IPS-NIHi7 (cell line): ENCODE measurements at regions not wholly inside any gene's neighbourhood (a gene's known extent, or its start where the extent isn't known, plus 50 kb on each side); places are given as distances from the start of the nearest gene placed in this dataset.
"Not testable (repeated sequence)": the region's sequence is repeated elsewhere in the genome, so short reads cannot be mapped to it uniquely, and the experiment has no call there.

ENCODE experiments used
- DNase-seq: peaks from one replicate; pipeline ENCODE4 v3.0.0; 2012; ENCODE audit warnings: mixed read lengths; ENCODE audit errors: extremely low spot score

DNA sequence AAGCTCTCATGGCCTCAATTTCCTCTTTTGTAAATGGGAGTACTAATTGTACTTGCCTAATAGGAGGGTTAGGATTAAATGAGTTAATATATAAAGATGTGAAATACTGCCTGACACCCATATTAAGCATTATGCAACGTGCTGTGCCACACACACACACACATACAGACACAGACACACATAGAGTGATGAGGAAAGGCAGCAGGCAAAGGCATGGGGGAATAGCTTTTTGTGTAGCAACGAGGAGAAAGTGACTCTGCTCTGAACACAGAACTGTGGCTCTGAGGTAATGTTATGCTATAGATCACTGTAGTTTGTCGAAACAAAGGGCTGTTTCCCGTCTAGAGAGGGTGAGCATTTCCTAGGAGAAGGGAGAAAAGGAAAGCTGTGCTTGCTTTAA lies 233.3 kb upstream of the SLCO3A1 start:
- DNase-seq, result no peak

DNA sequence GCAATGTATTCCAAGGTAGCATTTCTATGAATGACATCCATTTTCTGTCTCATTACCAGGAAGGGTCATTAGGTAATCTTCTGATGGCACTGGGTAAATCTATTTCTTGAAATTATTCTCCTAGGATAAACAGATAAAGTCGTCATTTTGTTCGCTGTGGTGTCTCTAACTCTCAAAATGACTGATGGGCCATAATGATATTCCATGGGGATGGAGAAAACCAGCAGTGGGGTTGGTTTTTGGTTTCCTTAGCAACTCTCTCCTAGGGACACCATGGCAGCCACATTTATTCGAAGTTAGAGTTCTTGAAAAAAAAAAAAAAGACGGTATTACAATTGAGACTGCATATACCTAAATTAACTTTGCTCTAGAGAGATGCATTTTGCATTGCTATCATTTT lies 231.3 kb upstream of the SLCO3A1 start:
- DNase-seq, result no peak

DNA sequence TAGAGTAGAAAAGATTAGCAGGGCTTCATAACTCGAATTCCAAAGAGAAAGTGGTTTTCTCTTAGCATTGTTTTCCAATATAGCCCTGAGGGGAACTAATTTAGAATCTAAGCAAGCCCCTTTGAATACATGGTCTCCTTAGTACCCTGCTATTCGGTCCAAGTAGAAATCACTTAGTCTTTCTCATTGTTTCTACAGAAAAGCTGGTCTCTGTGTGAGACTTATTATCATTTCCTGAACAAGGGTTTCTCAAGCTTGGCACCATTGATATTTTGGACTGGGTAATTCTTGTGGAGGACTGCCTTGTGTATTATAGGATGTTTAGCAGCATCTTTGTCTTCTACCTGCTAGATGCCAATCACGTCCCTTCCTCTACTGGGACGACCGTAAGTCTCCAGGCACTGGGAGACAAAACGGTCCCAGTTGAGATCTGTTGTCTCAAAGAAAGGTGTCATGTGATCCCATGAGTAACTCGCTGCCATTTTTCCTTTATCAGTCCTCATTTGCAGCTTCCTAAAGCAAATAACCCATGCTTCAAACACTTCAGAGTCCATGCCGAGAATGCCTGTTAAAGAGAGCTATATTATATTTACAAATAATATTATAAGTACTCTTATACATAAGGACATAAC lies 230.7 kb upstream of the SLCO3A1 start:
- no peak for DNase-seq

DNA sequence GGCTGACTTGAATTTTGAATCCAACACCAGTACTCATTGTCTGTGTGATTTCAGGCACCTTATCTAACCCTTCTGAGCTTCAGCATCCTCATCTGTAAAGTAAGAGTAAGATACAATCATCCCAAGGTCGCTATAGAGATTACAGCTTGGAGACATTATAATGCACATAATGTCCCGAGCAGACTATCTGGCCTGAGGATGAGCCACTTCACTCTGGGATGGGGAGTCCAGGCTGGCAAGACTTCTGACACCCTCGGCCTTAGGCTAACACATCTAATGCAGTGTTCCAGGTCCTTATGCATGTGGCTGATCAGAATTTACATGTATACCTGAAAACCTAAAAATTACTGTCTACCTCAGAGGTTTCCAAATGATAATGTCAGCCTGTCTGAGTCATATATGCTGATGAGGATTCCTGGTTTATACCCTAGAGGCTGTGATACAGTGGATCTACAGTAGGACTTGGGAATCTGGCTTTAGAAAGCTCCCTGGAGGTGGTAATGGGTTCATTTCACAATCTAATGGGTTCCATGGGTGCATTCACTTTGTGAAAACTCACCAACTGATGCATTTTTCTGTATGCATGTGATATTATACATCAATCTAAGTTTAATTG lies 229.0 kb upstream of the SLCO3A1 start:
- no peak for DNase-seq

DNA sequence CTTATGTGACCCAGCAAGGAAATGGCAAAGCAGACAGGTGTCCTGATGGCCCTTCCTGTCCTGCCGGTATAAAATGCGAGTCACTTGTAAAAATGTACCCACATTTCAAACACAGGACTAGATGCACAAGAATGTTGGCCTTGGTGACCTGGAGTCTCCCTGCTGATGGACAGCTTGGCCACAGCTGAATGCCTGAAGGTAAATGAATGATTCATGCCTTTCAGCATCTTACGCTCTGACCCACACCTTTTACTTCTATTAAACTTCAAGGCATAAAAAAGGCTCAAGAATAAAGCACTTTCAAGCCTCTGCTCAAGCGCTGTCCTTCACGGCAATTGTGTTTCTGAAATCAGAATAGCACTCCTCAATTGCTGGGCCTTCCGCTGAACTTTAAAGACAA lies 228.0 kb upstream of the SLCO3A1 start:
- no peak for DNase-seq

DNA sequence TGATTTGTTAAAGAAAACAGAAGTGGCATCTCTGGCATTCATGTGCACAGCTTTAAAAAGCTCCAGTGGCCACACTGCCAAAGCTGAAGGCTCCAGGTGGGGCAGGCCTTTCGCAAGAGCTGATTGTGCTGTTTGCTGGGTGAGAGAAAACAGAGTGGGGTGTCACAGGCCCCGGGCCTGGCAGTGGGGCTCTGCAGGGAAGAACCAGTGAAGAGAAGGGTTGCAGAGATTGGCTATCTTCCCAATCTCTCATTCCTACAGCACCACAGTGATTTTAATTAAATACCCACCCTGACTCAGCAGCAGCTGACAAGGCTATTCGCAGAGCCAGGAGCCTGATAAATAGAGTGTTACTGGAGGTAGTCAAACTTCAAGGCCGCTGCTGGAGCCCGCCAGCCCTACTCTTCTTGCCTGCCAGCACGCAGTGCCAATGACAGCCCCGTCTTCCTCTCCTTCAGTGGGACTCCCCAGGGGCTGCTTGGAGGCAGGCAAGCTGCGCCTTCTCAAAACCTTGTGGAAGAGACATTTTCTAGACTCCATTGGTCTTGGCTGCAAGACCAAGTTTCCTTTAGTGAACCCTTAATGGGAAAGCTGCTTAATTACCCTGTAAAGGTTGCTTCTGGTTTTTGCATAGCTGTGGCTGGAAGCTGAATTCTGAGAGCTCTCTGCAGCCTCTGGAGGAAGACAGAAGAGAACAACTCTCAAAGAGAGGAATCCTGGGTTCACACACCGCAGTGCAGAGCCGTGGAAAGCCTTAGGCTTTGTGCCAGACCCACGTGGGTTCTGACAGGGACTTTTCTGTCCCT lies 225.8 kb upstream of the SLCO3A1 start:
- peak; percentile 21 for DNase-seq

DNA sequence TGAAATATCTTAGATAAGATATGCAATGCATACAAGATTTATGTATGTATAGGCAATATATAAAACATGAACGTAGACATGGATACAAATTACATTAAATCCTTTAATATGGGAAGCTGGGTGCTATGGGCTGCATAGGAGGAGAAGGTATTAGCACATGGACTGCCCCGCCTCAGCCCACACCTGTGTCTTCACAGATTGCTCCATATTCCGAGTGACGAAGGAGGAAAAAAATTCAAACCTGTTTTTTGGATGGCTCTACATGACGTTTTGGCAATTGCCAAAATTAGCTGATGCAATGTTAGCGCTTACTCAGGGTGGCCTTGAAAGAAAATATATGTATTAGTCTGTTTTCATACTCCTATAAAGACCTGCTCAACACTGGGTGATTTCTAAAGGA lies 223.4 kb upstream of the SLCO3A1 start:
- no peak for DNase-seq

DNA sequence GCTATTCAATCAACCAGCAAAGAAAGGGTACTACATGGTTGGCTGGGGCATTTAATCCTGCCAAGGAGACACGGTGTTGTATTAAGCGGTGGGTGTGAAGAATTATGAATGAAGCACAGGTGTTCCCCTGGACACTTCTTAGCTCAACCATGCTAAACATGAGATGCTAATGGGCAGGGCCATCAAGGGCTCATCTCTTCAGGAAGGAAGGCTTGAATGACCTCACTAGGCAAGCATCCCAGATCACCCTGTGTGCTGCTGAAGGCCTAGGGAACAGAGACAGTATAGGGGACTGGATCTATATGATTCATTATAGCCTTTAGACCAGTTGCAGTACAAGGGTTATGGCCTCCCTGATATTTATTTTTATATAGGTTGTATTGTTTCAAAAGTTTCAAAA lies 221.3 kb upstream of the SLCO3A1 start:
- DNase-seq, result no peak

DNA sequence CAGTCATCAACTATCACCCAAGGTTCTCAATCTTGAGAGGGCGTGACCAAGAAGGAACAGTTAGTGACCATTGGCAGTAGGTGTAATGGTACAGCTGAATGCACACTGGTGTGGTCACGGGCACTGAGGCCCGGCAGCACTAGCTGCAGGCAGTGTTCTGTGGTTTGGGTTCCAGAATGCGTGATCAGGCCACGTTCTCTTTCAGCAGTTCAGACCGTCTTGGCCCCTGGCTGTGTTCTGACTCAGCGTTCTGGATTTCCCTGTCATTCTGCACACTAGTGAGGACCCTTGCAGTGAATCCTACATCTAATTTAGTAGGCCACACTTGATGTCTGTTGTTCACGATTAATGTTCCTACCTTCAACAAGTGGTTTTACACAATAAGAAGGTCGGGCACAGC lies 220.5 kb upstream of the SLCO3A1 start:
- DNase-seq, result no peak

DNA sequence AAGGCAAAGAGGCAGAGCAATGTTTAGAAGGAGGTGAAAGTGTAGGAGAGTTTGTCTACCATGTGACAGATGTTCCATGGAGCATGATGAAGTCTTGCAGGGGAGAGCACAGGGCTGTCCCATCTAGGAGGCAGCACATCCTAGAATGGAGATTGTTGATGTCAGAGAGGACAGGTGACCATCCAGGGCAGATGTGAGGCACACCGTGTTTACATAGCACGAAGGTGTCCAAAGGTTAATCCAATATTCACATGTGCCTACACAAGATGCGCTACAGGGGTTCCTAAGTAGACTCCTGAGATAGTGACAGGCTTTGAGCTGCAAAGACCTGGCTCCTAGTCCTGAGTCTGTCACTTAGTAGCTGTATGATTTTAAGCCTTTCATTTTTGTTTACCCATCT lies 219.3 kb upstream of the SLCO3A1 start:
- DNase-seq, result no peak

DNA sequence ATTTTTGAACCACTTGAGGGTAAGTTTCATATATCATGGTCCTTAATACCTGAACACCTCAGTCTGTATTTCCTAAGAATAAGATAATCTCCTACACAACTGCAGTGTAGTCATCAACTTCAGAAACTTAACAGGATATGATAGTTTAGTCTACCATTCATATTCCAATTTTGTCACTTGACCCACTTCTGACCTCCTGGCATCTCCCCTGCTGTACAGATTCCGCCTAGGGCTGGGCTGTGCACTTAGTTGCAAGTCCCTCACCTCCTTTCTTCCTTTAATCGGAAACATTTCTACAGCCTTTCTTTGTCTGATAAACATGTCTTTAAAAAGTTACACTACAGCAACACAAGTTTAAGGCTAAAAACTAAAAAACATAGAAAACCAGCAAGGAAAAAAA lies 218.4 kb upstream of the SLCO3A1 start:
- no peak for DNase-seq

DNA sequence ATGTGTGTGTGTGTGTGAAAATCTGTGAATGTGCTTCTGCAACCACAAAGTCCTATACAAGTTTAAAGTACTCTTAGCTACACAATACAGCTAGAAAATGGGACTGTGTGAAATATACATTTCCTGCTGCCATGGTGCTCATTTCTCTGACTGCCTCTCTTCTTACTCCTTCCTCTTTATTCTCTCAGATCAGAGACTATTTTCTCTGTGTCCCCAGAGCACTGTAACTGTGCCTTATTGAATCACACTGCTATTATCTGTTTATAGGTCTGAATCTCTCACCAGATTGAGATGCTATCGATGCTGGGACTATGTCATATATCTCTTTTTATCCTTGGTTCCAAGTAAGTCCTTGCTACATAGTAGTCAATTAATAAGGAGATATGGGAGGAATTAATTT lies 217.9 kb upstream of the SLCO3A1 start:
- DNase-seq, result no peak

DNA sequence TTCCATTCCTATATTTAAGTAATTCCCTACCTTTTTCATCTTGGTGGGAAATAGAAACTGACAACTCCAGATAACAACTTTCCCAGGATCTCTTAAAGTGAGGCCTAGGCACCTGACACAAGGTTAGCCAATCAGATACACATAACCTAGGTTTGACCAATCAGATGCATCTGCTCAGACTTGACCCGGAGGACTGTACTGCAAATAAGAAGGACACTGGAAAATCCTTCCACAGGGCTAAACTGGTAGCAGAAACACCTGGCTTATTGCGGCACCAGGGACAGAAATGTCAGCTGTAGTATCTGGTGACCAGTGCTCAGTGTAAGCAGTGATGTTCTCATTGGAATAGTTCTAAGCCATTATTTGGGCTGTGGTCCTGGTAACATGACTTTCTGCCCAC lies 204.5 kb upstream of the SLCO3A1 start:
- no peak for DNase-seq

DNA sequence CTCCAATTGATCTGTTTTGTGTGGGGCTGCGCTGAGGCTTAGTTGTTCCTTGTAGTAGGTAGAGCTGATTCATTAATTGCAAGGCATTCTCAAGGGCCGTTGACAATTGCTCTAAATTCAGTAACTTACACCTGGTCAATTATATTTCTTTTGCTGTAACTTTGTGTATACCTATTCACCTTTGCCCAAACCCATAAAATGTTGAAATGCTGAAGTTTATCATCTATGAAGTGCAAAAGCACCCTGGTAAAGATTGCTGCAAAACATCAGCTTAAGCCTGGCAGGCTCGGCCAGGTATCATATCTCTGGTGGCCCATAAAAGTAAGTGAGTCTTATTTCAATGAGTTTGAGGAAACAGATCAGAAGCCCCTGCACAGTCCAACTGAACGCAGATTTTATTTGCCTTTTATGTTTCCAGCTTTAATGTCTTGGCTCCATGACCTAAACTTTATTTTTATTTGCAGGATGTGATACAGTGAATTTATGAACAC lies 203.6 kb upstream of the SLCO3A1 start:
- DNase-seq, result no peak

DNA sequence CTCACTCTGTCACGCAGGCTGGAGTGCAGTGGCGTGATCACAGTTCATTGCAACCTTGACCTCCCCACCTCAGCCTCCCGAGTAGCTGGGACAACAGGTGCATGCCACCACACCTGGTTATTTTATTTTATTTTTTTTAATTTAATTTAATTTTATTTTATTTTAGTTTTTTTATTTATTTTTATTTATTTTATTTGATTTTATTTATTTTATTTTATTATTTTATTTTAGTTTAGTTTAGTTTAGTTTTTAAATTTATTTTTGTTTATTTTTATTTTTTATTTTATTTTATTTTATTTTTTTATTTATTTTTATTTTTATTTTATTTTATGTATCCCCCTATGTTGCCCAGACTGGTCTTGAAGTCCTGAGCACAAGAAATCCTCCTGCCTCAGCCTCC lies 202.3 kb upstream of the SLCO3A1 start:
- DNase-seq, result no peak

DNA sequence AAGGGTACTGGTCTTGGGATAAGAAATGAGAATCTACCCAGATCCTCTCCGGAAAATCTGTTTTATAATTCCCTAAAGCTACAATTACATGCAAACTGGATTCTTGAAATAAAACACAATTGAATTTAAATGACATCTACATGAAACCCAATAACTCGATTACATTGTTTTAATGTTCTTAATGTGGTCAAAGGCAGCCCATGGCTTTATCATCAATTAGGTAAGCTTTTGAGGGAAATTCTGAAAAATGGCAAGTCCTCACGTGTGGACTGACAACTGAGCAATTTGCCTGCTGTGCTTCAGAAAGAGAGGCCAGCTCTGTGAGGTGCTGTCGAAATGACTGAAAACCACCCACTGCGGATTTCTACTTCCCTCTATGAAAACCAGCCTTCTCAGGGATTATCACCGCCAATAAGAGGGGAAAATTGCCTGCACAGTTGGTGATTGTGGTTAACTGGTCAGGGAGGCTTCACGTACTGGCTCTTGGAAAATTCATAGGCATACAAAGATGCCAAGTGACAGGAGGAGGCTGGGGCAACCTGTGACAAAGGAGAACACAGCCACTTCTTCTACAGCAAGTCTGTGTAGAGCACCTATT lies 200.8 kb upstream of the SLCO3A1 start:
- DNase-seq, result no peak

DNA sequence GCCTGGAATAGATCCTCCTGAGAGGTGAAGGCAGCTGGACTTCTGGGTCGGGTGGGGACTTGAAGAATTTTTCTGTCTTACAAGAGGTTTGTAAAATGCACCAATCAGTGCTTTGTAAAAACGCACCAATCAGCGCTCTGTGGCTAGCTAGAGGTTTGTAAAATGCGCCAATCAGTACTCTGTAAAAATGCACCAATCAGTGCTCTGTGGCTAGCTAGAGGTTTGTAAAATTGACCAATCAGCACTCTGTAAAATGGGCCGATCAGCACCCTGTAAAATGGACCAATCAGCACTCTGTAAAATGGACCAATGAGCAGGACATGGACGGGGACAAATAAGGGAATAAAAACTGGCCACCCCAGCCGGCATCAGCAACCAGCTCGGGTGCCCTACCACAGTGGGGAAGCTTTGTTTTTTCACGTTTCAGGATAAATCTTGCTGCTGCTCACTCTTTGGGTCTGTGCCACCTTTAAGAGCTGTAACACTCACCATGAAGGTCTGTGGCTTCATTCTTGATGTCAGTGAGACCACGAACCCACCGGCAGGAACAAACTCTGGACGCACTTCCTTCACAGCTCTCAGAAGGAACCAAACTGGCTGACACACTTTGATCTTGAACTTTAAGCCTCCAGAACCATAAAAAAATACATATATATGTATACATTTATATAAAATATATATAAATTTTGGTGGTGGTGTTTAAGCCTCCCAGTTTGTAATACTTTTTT lies 197.8 kb upstream of the SLCO3A1 start:
- not testable (repeated sequence) for DNase-seq

DNA sequence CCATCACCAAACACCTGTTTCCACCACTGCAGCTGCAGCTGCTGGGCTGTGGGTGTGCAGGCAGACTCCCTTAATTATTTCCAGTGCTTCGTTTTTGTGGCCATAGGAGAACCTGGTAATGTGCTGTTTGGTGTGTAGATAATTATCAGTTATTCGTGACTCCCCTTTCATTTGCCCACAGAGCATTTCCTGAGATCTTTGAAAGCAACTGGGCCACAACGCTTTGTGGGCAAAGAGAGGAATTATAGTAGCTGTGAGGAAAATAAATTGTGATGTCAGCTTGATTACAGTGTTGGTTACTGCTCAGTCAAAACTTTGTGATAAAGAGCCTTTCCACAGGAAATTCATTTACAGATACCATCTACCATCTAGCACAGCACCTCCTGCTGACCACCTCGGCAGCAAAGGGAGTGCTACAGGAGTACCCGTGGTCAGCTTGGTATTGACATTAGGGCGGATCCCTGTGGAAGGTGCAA lies 193.3 kb upstream of the SLCO3A1 start:
- peak; percentile 46 for DNase-seq

DNA sequence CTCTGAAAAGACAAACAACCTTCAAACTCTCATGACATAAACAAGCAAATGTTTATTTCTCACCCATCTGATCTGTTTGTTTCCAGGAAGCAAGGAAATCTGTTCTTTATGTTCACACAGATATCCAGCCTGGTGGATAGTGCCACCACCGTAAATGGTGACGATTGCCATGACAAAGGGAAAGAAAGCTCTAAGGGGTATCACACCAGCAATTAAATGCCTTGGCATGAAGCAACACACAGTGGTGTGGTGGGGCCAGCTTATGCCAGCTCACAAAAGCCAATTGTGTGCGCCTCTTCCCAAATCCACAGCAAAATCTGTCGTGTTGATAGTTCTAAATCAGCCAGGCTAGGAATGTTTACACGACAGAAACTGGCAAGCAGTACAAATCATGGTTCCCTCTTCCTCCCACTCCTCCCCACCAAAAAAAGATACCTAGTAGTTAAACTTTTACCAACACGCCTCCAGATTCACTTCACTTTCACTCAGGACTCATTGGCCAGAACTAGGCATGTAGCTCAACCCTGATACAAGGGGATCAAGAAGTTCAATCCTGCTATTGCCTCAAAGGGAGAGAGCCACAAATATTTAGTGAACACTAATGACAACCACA lies 189.2 kb upstream of the SLCO3A1 start:
- DNase-seq, result no peak

DNA sequence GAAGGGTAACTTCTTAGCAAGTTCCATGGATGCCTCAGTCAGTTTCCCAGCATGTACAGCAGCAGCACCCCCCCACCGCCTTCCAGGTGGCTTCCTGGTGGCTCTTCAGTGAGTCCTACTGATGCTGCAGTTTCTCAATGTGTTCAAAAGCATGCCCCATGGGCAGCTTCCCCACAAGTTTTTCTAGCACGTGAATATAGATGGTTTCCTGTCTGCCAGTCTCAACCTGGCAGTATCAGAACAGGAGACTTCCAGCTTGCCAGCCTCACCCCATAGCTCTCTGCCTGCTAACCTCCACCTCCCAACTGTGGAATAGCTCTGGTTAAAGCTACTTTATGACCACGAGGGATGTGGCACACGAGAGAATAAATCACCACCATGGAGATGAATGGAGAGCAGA lies 188.3 kb upstream of the SLCO3A1 start:
- DNase-seq, result no peak

DNA sequence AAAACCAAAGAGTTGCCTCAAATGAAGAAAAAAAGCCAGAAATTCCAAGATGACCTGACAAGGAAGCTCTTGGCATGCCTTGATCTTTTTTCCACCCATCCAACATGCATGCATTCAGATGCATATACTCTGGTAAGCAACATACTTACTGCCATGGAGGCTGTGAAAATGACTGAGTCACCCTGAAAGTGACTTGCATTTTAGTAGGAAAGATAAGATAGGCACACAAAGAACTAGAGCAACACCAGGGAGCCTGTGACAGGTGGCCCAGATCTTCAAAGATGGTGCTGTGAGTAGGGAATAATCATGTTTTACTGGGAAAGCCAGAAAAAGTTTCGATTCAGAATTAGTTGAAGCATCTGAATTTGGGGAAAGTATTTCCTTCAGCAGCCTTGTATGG lies 185.1 kb upstream of the SLCO3A1 start:
- no peak for DNase-seq
